ENCODE measurements at regions not wholly inside any gene's neighbourhood (a gene's known extent, or its start where the extent isn't known, plus 50 kb on each side); places are given as distances from the start of the nearest gene placed in this dataset.

GRCh38 chr1:221104596-221104995 is 225.4 kb downstream of the HLX start:
- 96% methylated on average over 3 of the region's 3 CpGs for WGBS (ENCODE audit: low lambda C conversion rate)
- POLR2A ChIA-PET: no interaction called here
- CTCF ChIA-PET: interaction anchor here (0.7 kb wide), 1 partner anchor 12 kb away, joined by 3 read pairs; no protein-coding TSS in a partner anchor

More at GRCh38 chr1:221104596-221104995, 225.4 kb downstream of the HLX start:
- no peaks in the 10 kb centered on the region for H3K9me3 ChIP-seq
- no peaks in the 10 kb centered on the region for H4K20me1 ChIP-seq (ENCODE audit: insufficient read depth)
- H3K27me3 ChIP-seq (ENCODE audit: insufficient read depth): no peaks in the 10 kb centered on the region
- no peaks in the 10 kb centered on the region for H3K9me2 ChIP-seq
- H3K79me2 ChIP-seq (ENCODE audit: insufficient read depth): no peaks in the 10 kb centered on the region
- H3K9ac ChIP-seq: no peak overlapping the region
- H3K36me3 ChIP-seq (replicated peaks in 1 of 2; ENCODE audit: control insufficient read depth in 1 of 2, insufficient read depth in 2 of 2, low read length in 1 of 2): no peaks in the 10 kb centered on the region
- H3K27ac ChIP-seq (ENCODE audit: low read depth in 2 of 2, low read length in 1 of 2): no peak overlapping the region
- no peak for TF ChIP-seq EZH2phosphoT487 (IDR thresholded peaks at IDR 0.05; ENCODE audit: borderline replicate concordance, low read depth)
- no peak for TF ChIP-seq GABPA (IDR thresholded peaks at IDR 0.05; ENCODE audit: low read depth)
- TF ChIP-seq FOXM1 (IDR thresholded peaks at IDR 0.05; ENCODE audit: low read depth): no peak
- TF ChIP-seq CTCF (IDR thresholded peaks at IDR 0.05): no peak
- TF ChIP-seq NFIC (IDR thresholded peaks at IDR 0.05; ENCODE audit: borderline replicate concordance): no peak
- no peak for TF ChIP-seq NRF1 (IDR thresholded peaks at IDR 0.05; ENCODE audit: low read depth, low read length)
- TF ChIP-seq PBX3 (IDR thresholded peaks at IDR 0.05): no peak
- no peak for TF ChIP-seq IRF3 (IDR thresholded peaks at IDR 0.05; ENCODE audit: low read depth, low read length)
- TF ChIP-seq SIN3A (IDR thresholded peaks at IDR 0.05; ENCODE audit: borderline replicate concordance, low read depth, low read length): no peak
- no peak for TF ChIP-seq USF2 (IDR thresholded peaks at IDR 0.05; ENCODE audit: borderline replicate concordance, low read depth, low read length)
- no peak for TF ChIP-seq CHD2 (IDR thresholded peaks at IDR 0.05; ENCODE audit: low read length, partially characterized antibody)
- no peak overlapping the region for H3K4me3 ChIP-seq (ENCODE audit: low read depth in 2 of 2, low read length in 1 of 2)
- no peak overlapping the region for H3K4me2 ChIP-seq
- DNase-seq: no peak
- peaks cover 16 to 25% of the 10 kb centered on the region in 2 experiments for H3K4me1 ChIP-seq (ENCODE audit: control insufficient read depth in 1 of 2, insufficient read depth in 2 of 2, low read depth in 1 of 2, low read length in 1 of 2)
- H2AFZ ChIP-seq (ENCODE audit: low read depth): no peak overlapping the region
- peaks cover 31% of the 10 kb centered on the region for H3F3A ChIP-seq (replicated peaks; ENCODE audit: insufficient read depth)
